HCEC 1CT (cell line): ENCODE measurements at regions not wholly inside any gene's neighbourhood (a gene's known extent, or its start where the extent isn't known, plus 50 kb on each side); places are given as distances from the start of the nearest gene placed in this dataset.

Source experiments
- DNase-seq: peaks from one replicate; pipeline ENCODE4 v3.0.0-alpha.2; 2017

DNA sequence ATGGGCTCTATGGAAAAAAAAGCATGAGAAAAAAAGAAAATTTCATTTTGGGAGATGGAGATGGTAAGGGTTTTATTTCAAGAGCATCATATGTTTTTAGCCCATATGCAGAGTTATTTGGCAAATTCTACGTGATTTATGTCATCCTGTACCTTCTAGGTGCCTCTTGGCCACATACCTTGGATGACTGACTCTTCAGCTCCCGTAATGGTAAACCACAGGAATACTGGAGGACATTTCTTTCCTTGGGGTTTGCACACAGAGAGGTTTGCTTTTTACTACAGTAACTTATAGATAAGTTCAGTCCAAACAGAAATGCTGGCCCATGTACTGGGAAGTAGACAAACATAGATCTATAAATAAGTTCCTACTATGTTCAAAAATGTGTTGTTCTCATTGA, 132.2 kb downstream of the SH3BGRL2 start:
- DNase-seq, result no peak

DNA sequence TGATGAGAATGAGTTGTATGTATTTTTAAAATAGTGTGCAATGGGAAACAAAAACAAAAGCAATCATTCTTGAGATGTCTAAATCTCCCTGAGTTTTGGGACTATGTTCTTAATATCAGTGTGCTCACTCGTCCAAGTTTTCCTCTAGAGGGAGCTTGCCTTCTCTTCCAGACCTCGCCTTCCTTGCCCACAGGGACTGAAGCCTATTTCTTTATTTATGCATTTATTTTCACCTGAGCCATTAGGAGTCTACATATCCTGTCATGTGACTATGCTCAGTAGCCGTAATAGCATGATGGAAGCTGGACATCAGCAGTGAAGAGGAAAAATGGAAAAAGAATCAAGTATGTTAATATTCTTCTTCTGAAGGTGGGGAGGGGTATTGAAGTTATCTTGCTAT, 131.2 kb downstream of the SH3BGRL2 start:
- no peak for DNase-seq

DNA sequence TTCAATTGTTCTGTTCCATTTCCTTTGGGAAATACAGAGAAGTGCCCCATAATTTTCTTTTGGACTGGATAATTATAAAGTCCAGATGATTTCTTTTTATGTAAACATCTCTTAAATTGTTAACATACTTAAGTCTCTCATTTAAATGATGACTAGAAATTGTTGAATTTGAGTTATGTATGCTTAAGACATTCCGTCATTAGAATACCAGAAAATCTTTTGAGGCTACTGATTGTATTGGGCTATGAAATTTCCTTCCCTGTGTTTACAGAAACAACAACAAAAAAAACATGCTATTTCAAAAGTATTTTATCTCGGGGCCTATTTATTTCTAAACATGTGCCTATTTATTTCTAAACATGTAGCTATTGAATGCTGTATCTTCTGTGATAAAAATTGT, 125.4 kb downstream of the SH3BGRL2 start:
- no peak for DNase-seq

DNA sequence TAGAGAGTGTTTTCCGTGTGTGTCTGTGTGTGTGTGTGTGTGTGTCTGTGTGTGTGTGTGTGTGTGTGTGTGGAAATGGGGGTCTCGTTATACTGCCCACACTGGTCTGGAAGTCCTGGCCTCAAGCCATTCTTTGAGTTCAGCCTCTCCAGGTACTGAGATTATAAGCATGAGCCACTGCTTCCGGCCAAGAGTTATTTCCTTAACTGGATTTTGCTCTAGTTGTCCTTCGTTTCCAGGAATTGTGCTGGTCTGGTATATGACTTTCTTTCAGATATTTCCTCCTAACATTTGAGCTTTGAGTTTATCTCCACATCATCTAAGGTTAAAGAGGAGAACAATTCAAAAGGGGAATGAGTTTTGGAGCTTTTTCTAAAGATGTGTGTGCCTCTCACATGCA, 124.8 kb downstream of the SH3BGRL2 start:
- DNase-seq, result no peak
